Endothelial cell of umbilical vein (primary cell): ENCODE measurements at regions not wholly inside any gene's neighbourhood (a gene's known extent, or its start where the extent isn't known, plus 50 kb on each side); places are given as distances from the start of the nearest gene placed in this dataset.

Source experiments
- CTCF ChIP-seq, 2 donors: IDR thresholded peaks; 1 replicate in 1 of 2; 2 replicates in 1 of 2; pipeline ENCODE4 v1.5.1; 2011; ENCODE audit warnings: low read length in 2 of 2, mild to moderate bottlenecking in 2 of 2, moderate library complexity in 2 of 2, control low read depth in 1 of 2, inconsistent platforms in 1 of 2, low read depth in 1 of 2; ENCODE audit not compliant: insufficient read depth in 1 of 2; ENCODE audit errors: extremely low read depth in 1 of 2
- JUN ChIP-seq: IDR thresholded peaks from 2 replicates; pipeline ENCODE4 v1.6.1; 2011; ENCODE audit warnings: borderline replicate concordance, low read depth; ENCODE audit not compliant: insufficient read length, insufficient read depth
- MYC ChIP-seq: IDR thresholded peaks from one replicate; pipeline ENCODE4 v1.6.1; 2011; ENCODE audit warnings: mild to moderate bottlenecking, low read depth, low read length
- POLR2AphosphoS5 ChIP-seq: IDR thresholded peaks from 2 replicates; pipeline ENCODE4 v1.6.1; 2012; ENCODE audit warnings: low read depth, mild to moderate bottlenecking, control low read depth, low read length, moderate library complexity; ENCODE audit not compliant: insufficient read depth
- TF ChIP-seq, protein P1 (sequence below): IDR thresholded peaks from 2 replicates; pipeline ENCODE4 v1.6.1; 2011; ENCODE audit not compliant: insufficient read depth, insufficient read length

GRCh38 chr12:23303821-23304220 is 645.6 kb downstream of the SOX5 start:
- TF ChIP-seq, protein P1, sequence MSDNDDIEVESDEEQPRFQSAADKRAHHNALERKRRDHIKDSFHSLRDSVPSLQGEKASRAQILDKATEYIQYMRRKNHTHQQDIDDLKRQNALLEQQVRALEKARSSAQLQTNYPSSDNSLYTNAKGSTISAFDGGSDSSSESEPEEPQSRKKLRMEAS, result no peak
- TF ChIP-seq CTCF (IDR thresholded peaks at IDR 0.05; ENCODE audit: extremely low read depth in 1 of 2, insufficient read depth in 1 of 2, low read depth in 1 of 2, low read length in 2 of 2), result no peak
- TF ChIP-seq POLR2AphosphoS5, result no peak
- no peak for TF ChIP-seq MYC
- TF ChIP-seq JUN, result no peak
